H1 (cell line): ENCODE measurements at regions not wholly inside any gene's neighbourhood (a gene's known extent, or its start where the extent isn't known, plus 50 kb on each side); places are given as distances from the start of the nearest gene placed in this dataset.

Experiments
- CBX8 ChIP-seq: fragments of 300-800, 300-1000 bp; sonication (generic); IDR thresholded peaks from 2 replicates; pipeline ENCODE4 v1.7.1; 2016; ENCODE audit warnings: low read depth, low read length, borderline replicate concordance
- CHD2 ChIP-seq: IDR thresholded peaks from 2 replicates; pipeline ENCODE4 v1.6.1; 2012; ENCODE audit warnings: low read length, improper control_type of control experiment
- EP300 ChIP-seq, 2 experiments: IDR thresholded peaks; 1 replicate in 1 of 2; 2 replicates in 1 of 2; pipeline ENCODE4 v1.6.1; 2011 to 2012; ENCODE audit warnings: low read depth in 2 of 2, low read length in 2 of 2, mild to moderate bottlenecking in 2 of 2, borderline replicate concordance in 1 of 2, inconsistent platforms in 1 of 2, moderate library complexity in 1 of 2
- EZH2 ChIP-seq: fragments of 200-600 bp; sonication (generic); IDR thresholded peaks from 2 replicates; pipeline ENCODE4 v1.7.1; 2012; ENCODE audit warnings: low read depth, mild to moderate bottlenecking, moderate library complexity, low read length, inconsistent platforms; ENCODE audit not compliant: severe bottlenecking
- FOSL1 ChIP-seq: IDR thresholded peaks from 2 replicates; pipeline ENCODE4 v1.6.1; 2011; ENCODE audit warnings: mild to moderate bottlenecking, low read depth, low read length, moderate library complexity; ENCODE audit not compliant: insufficient read depth
- JUN ChIP-seq: IDR thresholded peaks from 2 replicates; pipeline ENCODE4 v1.6.1; 2011; ENCODE audit warnings: low read depth, mild to moderate bottlenecking, improper control_type of control experiment, low read length
- JUND ChIP-seq: IDR thresholded peaks from 2 replicates; pipeline ENCODE4 v1.6.1; 2011; ENCODE audit warnings: mild to moderate bottlenecking, improper control_type of control experiment, low read length
- POLR2AphosphoS5 ChIP-seq: IDR thresholded peaks from 2 replicates; pipeline ENCODE4 v1.6.1; 2011; ENCODE audit warnings: low read depth, low read length
- TAF1 ChIP-seq: IDR thresholded peaks from 2 replicates; pipeline ENCODE4 v1.6.1; 2011; ENCODE audit warnings: mild to moderate bottlenecking, low read depth, low read length
- YY1 ChIP-seq: IDR thresholded peaks from 2 replicates; pipeline ENCODE4 v1.6.1; 2011; ENCODE audit warnings: low read depth, mild to moderate bottlenecking, low read length
- TF ChIP-seq, protein P1 (sequence below), 3 experiments: IDR thresholded peaks; 1 replicate in 2 of 3; 2 replicates in 1 of 3; pipeline versions ENCODE4 v1.5.1 to v1.6.1; 2011; ENCODE audit warnings: low read length in 3 of 3, mild to moderate bottlenecking in 3 of 3, inconsistent platforms in 2 of 3, low read depth in 1 of 3, moderate library complexity in 1 of 3; ENCODE audit not compliant: insufficient read depth in 1 of 3; ENCODE audit errors: control extremely low read depth in 1 of 3

DNA sequence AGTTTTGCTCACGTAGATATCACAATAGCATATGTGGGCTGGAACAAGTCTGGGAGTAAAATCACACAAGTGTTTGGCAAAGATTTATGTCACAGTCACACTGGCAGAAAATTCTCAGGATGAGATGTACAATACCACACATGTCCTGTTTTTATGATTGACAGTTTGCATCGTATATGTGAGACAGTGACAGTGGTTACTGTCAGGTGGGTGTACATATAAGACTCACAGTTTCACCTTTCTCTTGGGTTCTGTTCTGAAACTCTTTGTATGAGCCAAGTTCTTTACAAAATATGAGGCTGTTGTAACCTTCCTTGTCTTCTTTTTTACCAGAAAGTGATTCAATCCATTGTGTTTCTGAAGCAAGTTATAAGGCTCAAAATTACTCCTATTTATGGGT lies 1012.5 kb upstream of the AMELY start:
- TF ChIP-seq JUND, result no peak
- no peak for TF ChIP-seq TAF1
- no peak for TF ChIP-seq FOSL1
- no peak for TF ChIP-seq EZH2
- TF ChIP-seq, protein P1, sequence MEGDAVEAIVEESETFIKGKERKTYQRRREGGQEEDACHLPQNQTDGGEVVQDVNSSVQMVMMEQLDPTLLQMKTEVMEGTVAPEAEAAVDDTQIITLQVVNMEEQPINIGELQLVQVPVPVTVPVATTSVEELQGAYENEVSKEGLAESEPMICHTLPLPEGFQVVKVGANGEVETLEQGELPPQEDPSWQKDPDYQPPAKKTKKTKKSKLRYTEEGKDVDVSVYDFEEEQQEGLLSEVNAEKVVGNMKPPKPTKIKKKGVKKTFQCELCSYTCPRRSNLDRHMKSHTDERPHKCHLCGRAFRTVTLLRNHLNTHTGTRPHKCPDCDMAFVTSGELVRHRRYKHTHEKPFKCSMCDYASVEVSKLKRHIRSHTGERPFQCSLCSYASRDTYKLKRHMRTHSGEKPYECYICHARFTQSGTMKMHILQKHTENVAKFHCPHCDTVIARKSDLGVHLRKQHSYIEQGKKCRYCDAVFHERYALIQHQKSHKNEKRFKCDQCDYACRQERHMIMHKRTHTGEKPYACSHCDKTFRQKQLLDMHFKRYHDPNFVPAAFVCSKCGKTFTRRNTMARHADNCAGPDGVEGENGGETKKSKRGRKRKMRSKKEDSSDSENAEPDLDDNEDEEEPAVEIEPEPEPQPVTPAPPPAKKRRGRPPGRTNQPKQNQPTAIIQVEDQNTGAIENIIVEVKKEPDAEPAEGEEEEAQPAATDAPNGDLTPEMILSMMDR (IDR thresholded peaks at IDR 0.05; ENCODE audit: control extremely low read depth in 1 of 3, insufficient read depth in 1 of 3, low read depth in 1 of 3, low read length in 3 of 3), result no peak
- TF ChIP-seq YY1, result no peak
- TF ChIP-seq EP300 (IDR thresholded peaks at IDR 0.05; ENCODE audit: borderline replicate concordance in 1 of 2, low read depth in 2 of 2, low read length in 2 of 2), result no peak
- no peak for TF ChIP-seq JUN
- TF ChIP-seq POLR2AphosphoS5, result no peak
- TF ChIP-seq CBX8, result no peak
- no peak for TF ChIP-seq CHD2
